ENCODE measurements at regions not wholly inside any gene's neighbourhood (a gene's known extent, or its start where the extent isn't known, plus 50 kb on each side); places are given as distances from the start of the nearest gene placed in this dataset.

DNA sequence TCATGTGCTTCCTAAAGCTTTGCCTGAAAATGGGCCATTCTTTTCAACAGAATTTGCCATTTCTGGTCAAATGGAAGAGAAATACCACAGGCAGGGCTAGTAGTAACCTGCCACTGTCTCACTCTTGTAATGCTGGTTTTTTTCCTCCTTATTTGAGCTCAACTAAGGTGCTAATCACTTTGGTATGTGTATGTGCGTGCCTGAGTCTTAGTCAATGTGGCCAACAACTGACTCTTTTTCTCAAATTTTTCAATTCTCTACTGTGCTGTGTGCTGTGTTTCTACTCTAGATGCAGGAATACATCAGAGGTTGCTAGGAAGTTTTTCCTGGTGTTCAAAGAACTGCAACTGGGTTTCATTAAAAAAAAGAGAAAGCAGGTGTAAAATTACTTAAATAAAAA, 870.2 kb downstream of the EFNB2 start:
- no peaks in the 10 kb centered on the region for H3K36me3 ChIP-seq (ENCODE audit: insufficient read depth, low read length)
- no peak overlapping the region for H3K27ac ChIP-seq (ENCODE audit: low read depth, low read length)
- no peak for DNase-seq (ENCODE audit: insufficient read length, low spot score, missing footprints)

DNA sequence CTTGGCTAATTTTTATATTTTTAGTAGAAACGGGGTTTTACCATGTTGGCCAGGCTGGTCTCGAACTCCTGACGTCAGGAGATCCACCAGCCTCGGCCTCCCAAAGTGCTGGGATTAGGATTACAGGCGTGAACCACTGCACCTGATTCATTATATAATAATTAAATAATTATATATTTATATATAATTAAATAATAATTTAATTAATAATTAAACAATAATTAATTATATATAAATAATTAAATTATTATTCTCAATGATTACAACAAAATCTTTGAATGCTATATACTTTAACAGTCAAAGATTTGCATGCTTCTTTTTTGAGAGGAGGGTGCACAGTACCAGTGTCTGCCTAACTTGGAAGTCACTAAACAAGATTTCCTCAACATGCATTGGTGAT, 872.3 kb downstream of the EFNB2 start:
- no peaks in the 10 kb centered on the region for H3K79me2 ChIP-seq (ENCODE audit: insufficient read depth, low read length)
- H3K4me2 ChIP-seq (ENCODE audit: insufficient read depth, low read length): no peak overlapping the region
- TF ChIP-seq, protein P1, sequence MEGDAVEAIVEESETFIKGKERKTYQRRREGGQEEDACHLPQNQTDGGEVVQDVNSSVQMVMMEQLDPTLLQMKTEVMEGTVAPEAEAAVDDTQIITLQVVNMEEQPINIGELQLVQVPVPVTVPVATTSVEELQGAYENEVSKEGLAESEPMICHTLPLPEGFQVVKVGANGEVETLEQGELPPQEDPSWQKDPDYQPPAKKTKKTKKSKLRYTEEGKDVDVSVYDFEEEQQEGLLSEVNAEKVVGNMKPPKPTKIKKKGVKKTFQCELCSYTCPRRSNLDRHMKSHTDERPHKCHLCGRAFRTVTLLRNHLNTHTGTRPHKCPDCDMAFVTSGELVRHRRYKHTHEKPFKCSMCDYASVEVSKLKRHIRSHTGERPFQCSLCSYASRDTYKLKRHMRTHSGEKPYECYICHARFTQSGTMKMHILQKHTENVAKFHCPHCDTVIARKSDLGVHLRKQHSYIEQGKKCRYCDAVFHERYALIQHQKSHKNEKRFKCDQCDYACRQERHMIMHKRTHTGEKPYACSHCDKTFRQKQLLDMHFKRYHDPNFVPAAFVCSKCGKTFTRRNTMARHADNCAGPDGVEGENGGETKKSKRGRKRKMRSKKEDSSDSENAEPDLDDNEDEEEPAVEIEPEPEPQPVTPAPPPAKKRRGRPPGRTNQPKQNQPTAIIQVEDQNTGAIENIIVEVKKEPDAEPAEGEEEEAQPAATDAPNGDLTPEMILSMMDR (IDR thresholded peaks at IDR 0.05; ENCODE audit: extremely low read depth, low read depth, low read length): no peak
- no peak overlapping the region for H3K4me3 ChIP-seq (ENCODE audit: insufficient read depth, low read length)
- DNase-seq (ENCODE audit: insufficient read length, low spot score, missing footprints): no peak
- no peaks in the 10 kb centered on the region for H4K20me1 ChIP-seq (ENCODE audit: insufficient read depth, low read length)
- H2AFZ ChIP-seq (ENCODE audit: low read length): no peak overlapping the region
- no peaks in the 10 kb centered on the region for H3K27me3 ChIP-seq (ENCODE audit: insufficient read depth, low read length)
- no peak overlapping the region for H3K27ac ChIP-seq (ENCODE audit: low read depth, low read length)
- H3K36me3 ChIP-seq (ENCODE audit: insufficient read depth, low read length): no peaks in the 10 kb centered on the region
- no peaks in the 10 kb centered on the region for H3K4me1 ChIP-seq (ENCODE audit: insufficient read depth, low read length)
- H3K9me3 ChIP-seq (ENCODE audit: low read depth, low read length): no peaks in the 10 kb centered on the region

More for the DNA sequence above, 870.2 kb downstream of the EFNB2 start:
- Histone ChIP-seq H3K4me2 (ENCODE audit: insufficient read depth, low read length) (no peak overlapping the region), H3K4me3 (ENCODE audit: insufficient read depth, low read length) (no peak overlapping the region), H3K79me2 (ENCODE audit: insufficient read depth, low read length) (no peaks in the 10 kb centered on the region), H4K20me1 (ENCODE audit: insufficient read depth, low read length) (no peaks in the 10 kb centered on the region), H3K27me3 (ENCODE audit: insufficient read depth, low read length) (no peaks in the 10 kb centered on the region), H2AFZ (ENCODE audit: low read length) (no peak overlapping the region), H3K9me3 (ENCODE audit: low read depth, low read length) (no peaks in the 10 kb centered on the region), H3K4me1 (ENCODE audit: insufficient read depth, low read length) (no peaks in the 10 kb centered on the region)
- TF ChIP-seq, protein P1 (IDR thresholded peaks at IDR 0.05; ENCODE audit: extremely low read depth, low read depth, low read length): no peak

DNA sequence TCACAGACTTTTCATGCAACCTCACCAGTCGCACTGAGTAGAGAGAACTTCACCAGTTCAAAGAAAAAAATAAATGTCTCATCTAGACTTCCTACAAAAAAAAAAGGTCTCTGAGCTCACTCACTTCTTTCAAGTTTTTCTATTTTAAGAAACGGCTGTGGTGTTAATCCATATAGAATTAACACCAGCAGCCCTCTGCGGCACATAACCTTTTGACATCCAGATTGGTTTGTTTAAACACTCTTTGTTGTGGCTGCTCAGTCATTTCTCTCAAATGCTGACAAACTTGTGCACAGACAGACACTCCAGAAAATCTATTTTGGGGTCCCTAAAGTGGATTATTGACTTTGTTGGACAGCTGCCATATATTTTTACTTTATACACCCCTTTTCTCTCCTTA, 874.9 kb downstream of the EFNB2 start:
- Histone ChIP-seq H4K20me1 (ENCODE audit: insufficient read depth, low read length) (no peaks in the 10 kb centered on the region), H3K36me3 (ENCODE audit: insufficient read depth, low read length) (no peaks in the 10 kb centered on the region), H3K4me1 (ENCODE audit: insufficient read depth, low read length) (no peaks in the 10 kb centered on the region), H3K4me2 (ENCODE audit: insufficient read depth, low read length) (no peak overlapping the region), H3K27ac (ENCODE audit: low read depth, low read length) (no peak overlapping the region), H2AFZ (ENCODE audit: low read length) (no peak overlapping the region), H3K79me2 (ENCODE audit: insufficient read depth, low read length) (no peaks in the 10 kb centered on the region), H3K27me3 (ENCODE audit: insufficient read depth, low read length) (no peaks in the 10 kb centered on the region), H3K4me3 (ENCODE audit: insufficient read depth, low read length) (no peak overlapping the region), H3K9me3 (ENCODE audit: low read depth, low read length) (no peaks in the 10 kb centered on the region)
- DNase-seq (ENCODE audit: insufficient read length, low spot score, missing footprints): no peak
- TF ChIP-seq, protein P1 (IDR thresholded peaks at IDR 0.05; ENCODE audit: extremely low read depth, low read depth, low read length): no peak

DNA sequence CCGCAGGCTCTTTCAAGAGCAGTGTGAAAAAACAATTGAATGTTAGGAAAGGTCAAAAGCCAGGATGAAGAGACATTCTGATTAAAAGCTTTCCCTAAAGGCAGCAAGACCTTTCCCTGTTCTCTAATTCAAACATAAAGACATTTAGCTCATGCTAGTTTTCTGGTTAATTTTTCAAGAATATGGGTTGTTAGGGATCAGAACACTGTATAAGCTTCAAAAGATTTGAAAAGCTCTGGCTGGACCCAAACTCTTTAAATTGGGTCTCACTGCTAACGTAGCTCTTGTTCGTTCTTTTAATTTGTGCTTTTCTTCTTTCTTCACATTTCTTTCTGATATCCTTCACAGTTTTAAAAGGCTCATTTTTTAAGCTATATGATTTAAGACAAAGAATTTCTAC, 877.0 kb downstream of the EFNB2 start:
- no peaks in the 10 kb centered on the region for H3K27me3 ChIP-seq (ENCODE audit: insufficient read depth, low read length)
- TF ChIP-seq, protein P1 (IDR thresholded peaks at IDR 0.05; ENCODE audit: extremely low read depth, low read depth, low read length): no peak
- H3K36me3 ChIP-seq (ENCODE audit: insufficient read depth, low read length): no peaks in the 10 kb centered on the region
- H4K20me1 ChIP-seq (ENCODE audit: insufficient read depth, low read length): no peaks in the 10 kb centered on the region
- no peak for DNase-seq (ENCODE audit: insufficient read length, low spot score, missing footprints)
- no peak overlapping the region for H3K4me2 ChIP-seq (ENCODE audit: insufficient read depth, low read length)
- no peaks in the 10 kb centered on the region for H3K79me2 ChIP-seq (ENCODE audit: insufficient read depth, low read length)
- H3K27ac ChIP-seq (ENCODE audit: low read depth, low read length): no peak overlapping the region
- no peaks in the 10 kb centered on the region for H3K9me3 ChIP-seq (ENCODE audit: low read depth, low read length)
- no peaks in the 10 kb centered on the region for H3K4me1 ChIP-seq (ENCODE audit: insufficient read depth, low read length)
- H3K4me3 ChIP-seq (ENCODE audit: insufficient read depth, low read length): no peak overlapping the region
- no peak overlapping the region for H2AFZ ChIP-seq (ENCODE audit: low read length)

All from osteoblast (primary cell).